Gastroesophageal sphincter (tissue), 4 donors: ENCODE measurements at regions not wholly inside any gene's neighbourhood (a gene's known extent, or its start where the extent isn't known, plus 50 kb on each side); places are given as distances from the start of the nearest gene placed in this dataset.

ENCODE experiments used
- ATAC-seq: fragments of 150-250 bp; one replicate; pipeline ENCODE4 v1.9.1; 2016; ENCODE audit warnings: mild to moderate bottlenecking, moderate library complexity
- H3K27ac ChIP-seq, 4 donors: fragments of 200-600 bp; sonication (generic) in 3 of 4; 1 replicate in 3 of 4; 2 replicates in 1 of 4; pipeline ENCODE4 v1.5.1; 2016 to 2019
- H3K27me3 ChIP-seq: fragments of 200-600 bp; sonication (generic); one replicate; pipeline ENCODE4 v1.5.1; 2019
- H3K36me3 ChIP-seq, 2 donors: fragments of 200-600 bp; sonication (generic); one replicate each; pipeline ENCODE4 v1.5.1; 2019; ENCODE audit warnings: control low read depth in 1 of 2
- H3K4me1 ChIP-seq, 3 donors: fragments of 200-600 bp; sonication (generic); 1 replicate in 2 of 3; 2 replicates in 1 of 3; pipeline ENCODE4 v1.5.1; 2016 to 2019; ENCODE audit warnings: control low read depth in 2 of 3
- H3K4me3 ChIP-seq, 2 donors: fragments of 200-600 bp; sonication (generic); one replicate each; pipeline ENCODE4 v1.5.1; 2019; ENCODE audit warnings: mild to moderate bottlenecking in 1 of 2, moderate library complexity in 1 of 2
- H3K9me3 ChIP-seq, 3 donors: fragments of 200-600 bp; sonication (generic); one replicate each; pipeline ENCODE4 v1.5.1; 2017 to 2019; ENCODE audit warnings: control low read depth in 2 of 3
- EP300 ChIP-seq: sonication (generic); formaldehyde crosslinking; IDR thresholded peaks from one replicate; pipeline ENCODE4 v1.6.1; 2017; ENCODE audit warnings: antibody characterized with exemption, mild to moderate bottlenecking
- POLR2A ChIP-seq, 2 donors: fragments of 450-650 bp; IDR thresholded peaks; one replicate each; pipeline ENCODE4 v1.6.1; 2017; ENCODE audit warnings: antibody characterized with exemption in 2 of 2, mild to moderate bottlenecking in 2 of 2, moderate library complexity in 1 of 2
- POLR2AphosphoS5 ChIP-seq: sonication (generic); formaldehyde crosslinking; IDR thresholded peaks from one replicate; pipeline ENCODE4 v1.6.1; 2017; ENCODE audit warnings: antibody characterized with exemption
- WGBS, 2 donors: methylation state at CpG; one replicate each; pipeline ENCODE4 v1.1.5; 2018; ENCODE audit warnings: low coverage in 1 of 2; 5-methylcytosine and 5-hydroxymethylcytosine counted together
- TF ChIP-seq, protein P1 (sequence below), 4 experiments: fragments of 200-600 bp in 2 of 4; fragments of 450-650 bp in 2 of 4; sonication (generic) in 1 of 4; IDR thresholded peaks; one replicate each; pipeline ENCODE4 v1.5.1; 2017 to 2019; ENCODE audit warnings: antibody characterized with exemption in 4 of 4, mild to moderate bottlenecking in 2 of 4, moderate library complexity in 2 of 4

DNA sequence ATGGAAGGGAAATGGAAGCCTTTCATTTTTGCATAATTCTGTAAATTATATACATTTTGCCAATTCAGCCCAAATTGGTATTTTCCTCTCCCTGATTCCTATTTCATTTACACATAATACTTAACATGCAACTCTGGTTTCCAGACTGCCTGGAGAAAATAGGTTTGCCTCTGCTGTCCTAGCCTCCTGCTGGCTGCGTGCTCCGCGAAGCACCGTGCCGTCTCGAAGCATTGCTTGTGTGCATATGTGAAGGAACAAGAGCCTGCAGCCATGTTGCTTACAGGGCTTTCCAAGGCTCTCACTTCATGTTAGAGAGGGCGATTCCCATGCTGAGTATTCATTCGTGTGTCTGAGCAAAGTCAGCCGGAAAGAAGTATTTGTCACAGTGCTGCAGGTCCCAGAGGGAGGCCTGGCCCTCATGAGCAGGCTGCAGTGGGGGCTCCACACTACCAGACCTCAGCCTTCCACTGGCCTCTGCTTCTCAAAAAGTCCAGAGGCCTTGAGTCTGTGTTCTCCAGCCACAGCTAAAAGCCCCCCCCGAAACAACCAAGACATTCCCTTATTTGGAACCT, 66.5 kb downstream of the CLRN3 start:
- no peak for ATAC-seq
- WGBS, 2 donors: 69 to 76% methylated on average over 7 to 8 of the region's 10 CpGs
- Histone ChIP-seq H3K27ac (no peak overlapping the region), H3K9me3 (peaks cover 0 to 13% (median 0%) of the 10 kb centered on the region in 3 donors), H3K36me3 (no peaks in the 10 kb centered on the region), H3K4me3 (no peak overlapping the region), H3K4me1 (no peaks in the 10 kb centered on the region), H3K27me3 (peaks cover 8% of the 10 kb centered on the region)
- TF ChIP-seq, protein P1, sequence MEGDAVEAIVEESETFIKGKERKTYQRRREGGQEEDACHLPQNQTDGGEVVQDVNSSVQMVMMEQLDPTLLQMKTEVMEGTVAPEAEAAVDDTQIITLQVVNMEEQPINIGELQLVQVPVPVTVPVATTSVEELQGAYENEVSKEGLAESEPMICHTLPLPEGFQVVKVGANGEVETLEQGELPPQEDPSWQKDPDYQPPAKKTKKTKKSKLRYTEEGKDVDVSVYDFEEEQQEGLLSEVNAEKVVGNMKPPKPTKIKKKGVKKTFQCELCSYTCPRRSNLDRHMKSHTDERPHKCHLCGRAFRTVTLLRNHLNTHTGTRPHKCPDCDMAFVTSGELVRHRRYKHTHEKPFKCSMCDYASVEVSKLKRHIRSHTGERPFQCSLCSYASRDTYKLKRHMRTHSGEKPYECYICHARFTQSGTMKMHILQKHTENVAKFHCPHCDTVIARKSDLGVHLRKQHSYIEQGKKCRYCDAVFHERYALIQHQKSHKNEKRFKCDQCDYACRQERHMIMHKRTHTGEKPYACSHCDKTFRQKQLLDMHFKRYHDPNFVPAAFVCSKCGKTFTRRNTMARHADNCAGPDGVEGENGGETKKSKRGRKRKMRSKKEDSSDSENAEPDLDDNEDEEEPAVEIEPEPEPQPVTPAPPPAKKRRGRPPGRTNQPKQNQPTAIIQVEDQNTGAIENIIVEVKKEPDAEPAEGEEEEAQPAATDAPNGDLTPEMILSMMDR (IDR thresholded peaks at IDR 0.05): no peak
- no peak for TF ChIP-seq POLR2AphosphoS5
- TF ChIP-seq EP300: no peak
- no peak for TF ChIP-seq POLR2A (IDR thresholded peaks at IDR 0.05)

GRCh38 chr10:127827354-127828140, 65.2 kb downstream of the CLRN3 start:
- Histone ChIP-seq H3K36me3 (no peaks in the 10 kb centered on the region), H3K9me3 (peaks cover 0 to 7% (median 0%) of the 10 kb centered on the region in 3 donors), H3K4me1 (no peaks in the 10 kb centered on the region), H3K4me3 (no peak overlapping the region), H3K27me3 (peaks cover 16% of the 10 kb centered on the region), H3K27ac (no peak overlapping the region)
- no peak for TF ChIP-seq EP300
- no peak for TF ChIP-seq POLR2AphosphoS5
- TF ChIP-seq, protein P1 (IDR thresholded peaks at IDR 0.05): no peak
- TF ChIP-seq POLR2A (IDR thresholded peaks at IDR 0.05): no peak
- WGBS, 2 donors: 67% methylated on average over 1 to 2 of the region's 6 CpGs
- ATAC-seq: no peak
